PC-3 (cell line): ENCODE measurements at regions not wholly inside any gene's neighbourhood (a gene's known extent, or its start where the extent isn't known, plus 50 kb on each side); places are given as distances from the start of the nearest gene placed in this dataset.

Source experiments
- ATAC-seq: fragments of 200-7000 bp; cut with Tn5 transposase; 2 replicates; pipeline ENCODE4 v1.9.1; 2020; ENCODE audit warnings: mild to moderate bottlenecking, moderate library complexity
- BruUV-seq: library from RNA; stranded (reverse); fragments of 400-500 nt; replicated peaks from 2 replicates; lab custom pipeline; 2021; lab: Mats Ljungman, UMichigan
- CTCF ChIA-PET: fragments of 300-600 bp; sonication (Branson Sonifier 250); formaldehyde crosslinking; loops from one replicate; lab custom pipeline; 2022; ENCODE audit warnings: antibody characterized with exemption; lab: Charles Lee
- POLR2A ChIA-PET: fragments of 300-600 bp; sonication (Branson Sonifier 250); formaldehyde crosslinking; loops from one replicate; lab custom pipeline; 2022; ENCODE audit warnings: antibody characterized with exemption; ENCODE audit not compliant: unreplicated experiment; lab: Charles Lee
- DNase-seq: peaks from one replicate; pipeline ENCODE4 v3.0.0-alpha.2; 2015
- H2AFZ ChIP-seq: fragments of 300-600 bp; sonication (generic); 2 replicates; pipeline ENCODE4 v1.6.0; 2016; ENCODE audit warnings: antibody characterized with exemption, low read length
- H3F3A ChIP-seq: fragments of 300-600 bp; sonication (generic); one replicate; pipeline ENCODE4 v1.6.0; 2017; ENCODE audit warnings: antibody characterized with exemption, low read length, control low read depth, mild to moderate bottlenecking; ENCODE audit not compliant: unreplicated experiment
- H3K27ac ChIP-seq: fragments of 300-600 bp; sonication (generic); 2 replicates; pipeline ENCODE4 v1.5.1; 2016; ENCODE audit warnings: mild to moderate bottlenecking, low read length
- H3K27me3 ChIP-seq: fragments of 300-600 bp; sonication (generic); 2 replicates; pipeline ENCODE4 v1.6.1; 2016; ENCODE audit warnings: low read length, mixed read lengths
- H3K36me3 ChIP-seq: fragments of 300-600 bp; sonication (generic); 2 replicates; pipeline ENCODE4 v1.6.1; 2016; ENCODE audit warnings: low read depth, mixed run types, low read length, mixed read lengths
- H3K4me1 ChIP-seq: fragments of 300-600 bp; sonication (generic); 2 replicates; pipeline ENCODE4 v1.5.1; 2016; ENCODE audit warnings: low read length; ENCODE audit not compliant: insufficient read depth
- H3K4me2 ChIP-seq: fragments of 300-600 bp; sonication (generic); 2 replicates; pipeline ENCODE4 v1.6.0; 2016; ENCODE audit warnings: low read length
- H3K4me3 ChIP-seq: fragments of 300-600 bp; sonication (generic); 2 replicates; pipeline ENCODE4 v1.5.1; 2016; ENCODE audit warnings: mild to moderate bottlenecking, low read length, mixed read lengths
- H3K79me2 ChIP-seq: fragments of 300-600 bp; sonication (generic); 2 replicates; pipeline ENCODE4 v1.6.1; 2017; ENCODE audit warnings: low read length, mixed read lengths
- H3K9ac ChIP-seq: fragments of 300-600 bp; sonication (generic); 2 replicates; pipeline ENCODE4 v1.6.0; 2016; ENCODE audit warnings: mild to moderate bottlenecking, low read length
- H3K9me2 ChIP-seq: fragments of 300-600 bp; sonication (generic); replicated peaks from 2 replicates; pipeline ENCODE4 v1.6.1; 2016; ENCODE audit warnings: mixed run types, low read length, mixed read lengths
- H3K9me3 ChIP-seq: fragments of 300-600 bp; sonication (generic); 2 replicates; pipeline ENCODE4 v1.6.1; 2016; ENCODE audit warnings: low read length, mixed read lengths
- H4K20me1 ChIP-seq: fragments of 300-600 bp; sonication (generic); 2 replicates; pipeline ENCODE4 v1.6.1; 2016; ENCODE audit warnings: low read length, mixed read lengths
- CTCF ChIP-seq: fragments of 300-600 bp; sonication (generic); conservative IDR thresholded peaks from 2 replicates; pipeline ENCODE4 v1.5.1; 2017; ENCODE audit warnings: antibody characterized with exemption, low read depth, mild to moderate bottlenecking, low read length
- EZH2 ChIP-seq: fragments of 300-600 bp; sonication (generic); IDR thresholded peaks from one replicate; pipeline ENCODE4 v1.6.1; 2017; ENCODE audit warnings: antibody characterized with exemption, mild to moderate bottlenecking, low read length; ENCODE audit not compliant: unreplicated experiment
- EZH2phosphoT487 ChIP-seq: fragments of 300-600 bp; sonication (generic); IDR thresholded peaks from 2 replicates; pipeline ENCODE4 v1.6.1; 2018; ENCODE audit warnings: mild to moderate bottlenecking, antibody characterized with exemption, low read length, borderline replicate concordance
- intact Hi-C: fragments of 100-400 bp; cut with micrococcal nuclease; formaldehyde crosslinking; loops from 2 replicates; pipeline ENCODE4 v1.9.0; 2023

- H3K9me2 ChIP-seq = no peaks in the 10 kb centered on the region
- POLR2A ChIA-PET = no interaction called here
- ATAC-seq = no peak
- H3K4me2 ChIP-seq = no peak overlapping the region
- H4K20me1 ChIP-seq = no peaks in the 10 kb centered on the region
- no peaks in the 10 kb centered on the region for H3F3A ChIP-seq
- H3K27me3 ChIP-seq = no peaks in the 10 kb centered on the region
- no peak for TF ChIP-seq EZH2phosphoT487
- peak; percentile 46; the same call in 1 of the 2 replicates for TF ChIP-seq CTCF
- no peak overlapping the region for H3K4me3 ChIP-seq
- no peaks in the 10 kb centered on the region for H3K4me1 ChIP-seq
- intact Hi-C loops = no loop called here
- no peaks in the 10 kb centered on the region for H3K9me3 ChIP-seq
- DNase-seq = peak; percentile 23
- no peaks in the 10 kb centered on the region for H3K79me2 ChIP-seq
- H3K9ac ChIP-seq = no peak overlapping the region
- H3K36me3 ChIP-seq = no peaks in the 10 kb centered on the region
- no peak overlapping the region for H2AFZ ChIP-seq
- no peak overlapping the region for H3K27ac ChIP-seq
- BruUV-seq = no TSS peak
- CTCF ChIA-PET = no interaction called here
Measured at GRCh38 chr10:16116404-16117304, 256.3 kb upstream of the MINDY3 start.

- Histone ChIP-seq H3K4me3 (no peak overlapping the region), H2AFZ (no peak overlapping the region), H3K36me3 (no peaks in the 10 kb centered on the region), H3K9ac (no peak overlapping the region), H3K27ac (no peak overlapping the region), H3K79me2 (no peaks in the 10 kb centered on the region), H3K9me2 (no peaks in the 10 kb centered on the region), H3K4me1 (no peaks in the 10 kb centered on the region), H3K27me3 (no peaks in the 10 kb centered on the region), H4K20me1 (no peaks in the 10 kb centered on the region), H3F3A (no peaks in the 10 kb centered on the region), H3K9me3 (no peaks in the 10 kb centered on the region), H3K4me2 (no peak overlapping the region)
- ATAC-seq (no peak), DNase-seq (no peak)
- BruUV-seq = no TSS peak
- ChIA-PET CTCF (no interaction called here), POLR2A (no interaction called here)
- intact Hi-C loops = no loop called here
- TF ChIP-seq EZH2phosphoT487 = no peak
- no peak for TF ChIP-seq CTCF
- no peak for TF ChIP-seq EZH2
Measured at GRCh38 chr10:16117305-16117695, 257.0 kb upstream of the MINDY3 start.

GRCh38 chr10:16119445-16119844 lies 259.1 kb upstream of the MINDY3 start:
- no peak overlapping the region for H3K9ac ChIP-seq
- TF ChIP-seq EZH2phosphoT487 (no peak), EZH2 (no peak), CTCF (no peak)
- CTCF ChIA-PET = no interaction called here
- no peaks in the 10 kb centered on the region for H3K27me3 ChIP-seq
- H3K36me3 ChIP-seq = no peaks in the 10 kb centered on the region
- no TSS peak for BruUV-seq
- H4K20me1 ChIP-seq = no peaks in the 10 kb centered on the region
- H3K27ac ChIP-seq = no peak overlapping the region
- intact Hi-C loops = no loop called here
- no peaks in the 10 kb centered on the region for H3K79me2 ChIP-seq
- ATAC-seq = no peak
- H3K9me2 ChIP-seq = no peaks in the 10 kb centered on the region
- no peak overlapping the region for H2AFZ ChIP-seq
- no peak overlapping the region for H3K4me3 ChIP-seq
- no peaks in the 10 kb centered on the region for H3F3A ChIP-seq
- no peak overlapping the region for H3K4me2 ChIP-seq
- H3K9me3 ChIP-seq = no peaks in the 10 kb centered on the region
- POLR2A ChIA-PET = no interaction called here
- no peak for DNase-seq
- no peaks in the 10 kb centered on the region for H3K4me1 ChIP-seq
